ENCODE measurements at regions not wholly inside any gene's neighbourhood (a gene's known extent, or its start where the extent isn't known, plus 50 kb on each side); places are given as distances from the start of the nearest gene placed in this dataset.

- no peak for TF ChIP-seq CTCF (IDR thresholded peaks at IDR 0.05 in 2 of 3, conservative IDR thresholded peaks at IDR 0.05 in 1 of 3; ENCODE audit: borderline replicate concordance in 1 of 3, insufficient read depth in 1 of 3, low read depth in 2 of 3, low read length in 2 of 3)
- no peak for TF ChIP-seq EZH2 (IDR thresholded peaks at IDR 0.05)
- TF ChIP-seq SP1 (IDR thresholded peaks at IDR 0.05; ENCODE audit: low read depth), result peak; percentile 84
- TF ChIP-seq POLR2AphosphoS5 (IDR thresholded peaks at IDR 0.05; ENCODE audit: low read depth, low read length), result peak; percentile 27; the same call in 1 of the 2 replicates
- peak; percentile 52 for TF ChIP-seq MAX (IDR thresholded peaks at IDR 0.05)
- no peak for TF ChIP-seq EZH2phosphoT487 (IDR thresholded peaks at IDR 0.05; ENCODE audit: borderline replicate concordance)
- peak; percentile 33; the same call in 1 of the 2 replicates for TF ChIP-seq CEBPB (IDR thresholded peaks at IDR 0.05; ENCODE audit: low read depth)
- no peak for TF ChIP-seq REST (IDR thresholded peaks at IDR 0.05; ENCODE audit: low read depth)
- TF ChIP-seq RAD21 (IDR thresholded peaks at IDR 0.05; ENCODE audit: low read depth), result peak; percentile 24; the same call in 1 of the 2 replicates
Observed at GRCh38 chr1:234957330-234958065, 171.1 kb downstream of the TOMM20 start.
